HCT116 (cell line): ENCODE measurements at regions not wholly inside any gene's neighbourhood (a gene's known extent, or its start where the extent isn't known, plus 50 kb on each side); places are given as distances from the start of the nearest gene placed in this dataset.
A peak's percentile ranks its signal among the peaks of the same experiment; 100 is the strongest.

Experiments used
- ATAC-seq: fragments of 200-7000 bp; cut with Tn5 transposase; 2 replicates; pipeline ENCODE4 v1.9.1; 2020; ENCODE audit warnings: mild to moderate bottlenecking, moderate library complexity
- BruUV-seq: library from RNA; stranded (reverse); fragments of 400-500 nt; replicated peaks from 2 replicates; lab custom pipeline; 2021; lab: Mats Ljungman, UMichigan
- CTCF ChIA-PET: fragments of 300-600 bp; sonication (Branson Sonifier 250); formaldehyde crosslinking; loops from one replicate; lab custom pipeline; 2021; ENCODE audit warnings: antibody characterized with exemption; lab: Charles Lee
- POLR2A ChIA-PET: fragments of 300-600, 350-600 bp; sonication (Branson Sonifier 250); formaldehyde crosslinking; loops from one replicate; lab custom pipeline; 2021; ENCODE audit warnings: antibody characterized with exemption; lab: Charles Lee
- RAD21 ChIA-PET, 2 experiments: fragments of 300-600 bp; sonication (Branson Sonifier 250); formaldehyde crosslinking; loops; one replicate each; lab custom pipeline; 2023; ENCODE audit warnings: low total read pairs in 2 of 2; ENCODE audit not compliant: uncharacterized antibody in 2 of 2, unreplicated experiment in 2 of 2, low non-redundant PET in 1 of 2; lab: Charles Lee
- DNase-seq: peaks from one replicate; pipeline ENCODE4 v3.0.0-alpha.2; 2010; ENCODE audit warnings: low read depth, low spot score
- H2AFZ ChIP-seq: fragments of 200-600 bp; shearing (Covaris generic), sonication (generic); 2 replicates; pipeline ENCODE4 v1.6.1; 2017; ENCODE audit warnings: low read depth, mixed run types, mixed read lengths, antibody characterized with exemption, low read length; ENCODE audit not compliant: poor library complexity, severe bottlenecking
- H3K27ac ChIP-seq: 2 replicates; pipeline ENCODE4 v1.5.1; 2012; ENCODE audit warnings: low read depth, low read length
- H3K27me3 ChIP-seq: fragments of 200-600 bp; sonication (generic); 2 replicates; pipeline ENCODE4 v1.6.1; 2016; ENCODE audit warnings: mixed run types, low read length, mixed read lengths; ENCODE audit not compliant: insufficient read depth
- H3K36me3 ChIP-seq, 2 experiments: fragments of 200-500 bp in 1 of 2; fragments of 200-600 bp in 1 of 2; sonication (Bioruptor generic) in 1 of 2; sonication (generic) in 1 of 2; 2 replicates each; pipeline versions ENCODE4 v1.5.1 to v1.6.1; 2014 to 2016; ENCODE audit warnings: low read length in 2 of 2, inconsistent platforms in 1 of 2, mixed read lengths in 1 of 2, mixed run types in 1 of 2; ENCODE audit not compliant: insufficient read depth in 2 of 2, control insufficient read depth in 1 of 2
- H3K4me1 ChIP-seq, 2 experiments: fragments of 200-600 bp in 1 of 2; sonication (generic) in 1 of 2; 2 replicates each; pipeline versions ENCODE4 v1.5.1 to v1.6.1; 2012 to 2017; ENCODE audit warnings: low read length in 2 of 2, inconsistent platforms in 1 of 2, mild to moderate bottlenecking in 1 of 2, mixed read lengths in 1 of 2, mixed run types in 1 of 2, moderate library complexity in 1 of 2; ENCODE audit not compliant: insufficient read depth in 2 of 2, control insufficient read depth in 1 of 2
- H3K4me2 ChIP-seq: fragments of 200-600 bp; sonication (generic); 2 replicates; pipeline ENCODE4 v1.6.1; 2017; ENCODE audit warnings: mixed run types, low read length, mixed read lengths
- H3K4me3 ChIP-seq, 2 experiments: fragments of 200-600 bp in 1 of 2; sonication (generic) in 1 of 2; replicated peaks in 1 of 2; 2 replicates each; pipeline ENCODE4 v1.5.1; 2011 to 2016; ENCODE audit warnings: low read length in 2 of 2, control low read depth in 1 of 2, low read depth in 1 of 2, mild to moderate bottlenecking in 1 of 2, mixed read lengths in 1 of 2, mixed run types in 1 of 2
- H3K79me2 ChIP-seq: fragments of 200-600 bp; sonication (generic); 2 replicates; pipeline ENCODE4 v1.6.1; 2017; ENCODE audit warnings: mild to moderate bottlenecking, mixed run types, low read length, moderate library complexity, mixed read lengths; ENCODE audit not compliant: insufficient read depth
- H3K9ac ChIP-seq: fragments of 200-600 bp; sonication (generic); 2 replicates; pipeline ENCODE4 v1.6.1; 2016; ENCODE audit warnings: low read length, mixed read lengths
- H3K9me2 ChIP-seq: fragments of 200-600 bp; sonication (generic), shearing (Covaris generic); 2 replicates; pipeline ENCODE4 v1.6.1; 2017; ENCODE audit warnings: mixed run types, mild to moderate bottlenecking, moderate library complexity; ENCODE audit not compliant: insufficient read depth
- H3K9me3 ChIP-seq, 2 experiments: fragments of 200-500 bp in 1 of 2; fragments of 200-600 bp in 1 of 2; sonication (Bioruptor generic) in 1 of 2; sonication (generic) in 1 of 2; 2 replicates each; pipeline ENCODE4 v1.6.1; 2014 to 2017; ENCODE audit warnings: low read length in 2 of 2, mixed read lengths in 2 of 2, inconsistent platforms in 1 of 2, low read depth in 1 of 2, mild to moderate bottlenecking in 1 of 2, mixed run types in 1 of 2, moderate library complexity in 1 of 2; ENCODE audit not compliant: control insufficient read depth in 1 of 2, insufficient read depth in 1 of 2
- H4K20me1 ChIP-seq: fragments of 200-600 bp; sonication (generic), shearing (Covaris generic); 2 replicates; pipeline ENCODE4 v1.6.1; 2017; ENCODE audit warnings: mixed run types, mild to moderate bottlenecking, moderate library complexity; ENCODE audit not compliant: insufficient read depth
- ATF3 ChIP-seq: IDR thresholded peaks from 2 replicates; pipeline ENCODE4 v1.6.1; 2012
- CBX3 ChIP-seq: IDR thresholded peaks from 2 replicates; pipeline ENCODE4 v1.6.1; 2012; ENCODE audit warnings: low read depth
- CEBPB ChIP-seq: IDR thresholded peaks from 2 replicates; pipeline ENCODE4 v1.6.1; 2012; ENCODE audit warnings: low read depth
- CTCF ChIP-seq, 3 experiments: fragments of 200-600 bp in 1 of 3; sonication (generic) in 1 of 3; IDR thresholded peaks in 2 of 3; conservative IDR thresholded peaks in 1 of 3; 2 replicates each; pipeline ENCODE4 v1.5.1; 2012 to 2017; ENCODE audit warnings: low read depth in 2 of 3, low read length in 2 of 3, antibody characterized with exemption in 1 of 3, borderline replicate concordance in 1 of 3, control low read depth in 1 of 3, mild to moderate bottlenecking in 1 of 3, mixed read lengths in 1 of 3, mixed run types in 1 of 3, moderate library complexity in 1 of 3; ENCODE audit not compliant: insufficient read depth in 1 of 3
- EZH2 ChIP-seq: fragments of 200-600 bp; sonication (generic); IDR thresholded peaks from 2 replicates; pipeline ENCODE4 v1.6.1; 2017; ENCODE audit warnings: antibody characterized with exemption, mixed run types
- JUND ChIP-seq: IDR thresholded peaks from 2 replicates; pipeline ENCODE4 v1.6.1; 2012
- POLR2A ChIP-seq: IDR thresholded peaks from 2 replicates; pipeline ENCODE4 v1.7.0; 2011; ENCODE audit warnings: borderline replicate concordance; ENCODE audit not compliant: insufficient read depth, insufficient read length; ENCODE audit errors: extremely low read depth
- POLR2AphosphoS5 ChIP-seq: IDR thresholded peaks from 2 replicates; pipeline ENCODE4 v1.6.1; 2011; ENCODE audit warnings: mild to moderate bottlenecking, low read depth, low read length, moderate library complexity
- RAD21 ChIP-seq: IDR thresholded peaks from 2 replicates; pipeline ENCODE4 v1.6.1; 2012; ENCODE audit warnings: low read depth, mild to moderate bottlenecking
- REST ChIP-seq: IDR thresholded peaks from 2 replicates; pipeline ENCODE4 v1.6.1; 2012; ENCODE audit warnings: low read depth
- SIN3A ChIP-seq: IDR thresholded peaks from 2 replicates; pipeline ENCODE4 v1.6.1; 2012; ENCODE audit warnings: low read depth
- SRF ChIP-seq: IDR thresholded peaks from 2 replicates; pipeline ENCODE4 v1.6.1; 2012; ENCODE audit warnings: low read depth
- TCF7L2 ChIP-seq: IDR thresholded peaks from 2 replicates; pipeline ENCODE4 v1.7.0; 2011; ENCODE audit warnings: borderline replicate concordance, inconsistent platforms; ENCODE audit not compliant: insufficient read depth, insufficient read length; ENCODE audit errors: extremely low read depth
- YY1 ChIP-seq: IDR thresholded peaks from 2 replicates; pipeline ENCODE4 v1.6.1; 2011; ENCODE audit warnings: low read length, low read depth, moderate library complexity, mild to moderate bottlenecking; ENCODE audit not compliant: insufficient replicate concordance; ENCODE audit errors: extremely low read depth
- ZFX ChIP-seq: fragments of 450-650 bp; IDR thresholded peaks from 2 replicates; pipeline ENCODE4 v1.6.1; 2017
- ZNF274 ChIP-seq: fragments of 200-500 bp; sonication (Bioruptor generic); IDR thresholded peaks from 2 replicates; pipeline ENCODE4 v1.6.1; 2014; ENCODE audit warnings: mild to moderate bottlenecking, low read depth, low read length, inconsistent platforms
- intact Hi-C: fragments of 100-400 bp; cut with micrococcal nuclease; formaldehyde crosslinking; loops from 2 replicates; pipeline ENCODE4 v1.10.0; 2022
- TF ChIP-seq, protein P1 (sequence below): IDR thresholded peaks from 2 replicates; pipeline ENCODE4 v1.6.1; 2011; ENCODE audit warnings: mild to moderate bottlenecking, low read length, moderate library complexity; ENCODE audit not compliant: insufficient replicate concordance; ENCODE audit errors: extremely low read depth
- TF ChIP-seq, protein P2 (sequence below): IDR thresholded peaks from 2 replicates; pipeline ENCODE4 v1.6.1; 2012

DNA sequence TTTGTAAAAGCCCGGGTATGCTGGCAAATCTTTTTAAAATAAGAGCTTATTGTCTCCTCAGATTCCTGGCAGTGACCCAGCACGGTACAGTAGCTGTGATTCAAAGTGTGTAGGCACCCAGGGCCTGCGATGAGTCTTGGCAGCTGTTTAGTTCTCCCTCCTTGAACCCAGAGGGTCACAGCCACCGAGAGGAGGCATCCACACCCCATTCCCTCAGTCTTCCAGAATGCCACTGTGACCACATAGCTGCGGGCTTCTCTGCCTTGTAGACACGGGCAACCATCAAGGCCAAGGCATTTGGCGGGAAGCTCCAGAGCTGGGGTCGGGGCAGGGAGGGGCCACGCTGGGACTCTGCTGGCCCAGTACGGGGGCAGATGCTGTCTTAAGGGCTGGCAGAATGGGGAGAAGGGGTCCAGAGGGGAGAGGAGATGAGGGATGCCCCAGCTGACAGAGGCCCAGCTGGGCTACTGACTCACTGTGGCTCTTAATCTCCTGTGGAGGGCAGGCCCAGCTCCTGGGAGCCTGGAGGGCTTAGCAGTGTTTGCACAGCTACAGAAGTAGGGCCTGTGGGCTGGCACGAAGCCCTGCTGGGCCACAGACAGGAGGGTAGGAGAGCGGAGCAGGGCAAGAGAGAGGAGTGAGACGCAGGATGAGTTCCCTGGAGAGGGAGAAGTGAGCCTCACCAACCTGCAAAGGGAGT lies 68.8 kb upstream of the DLG1 start:
- RAD21 ChIA-PET: no interaction called here
- Histone ChIP-seq H3K9ac (no peak overlapping the region), H3K4me1 (peaks cover 7 to 9% of the 10 kb centered on the region in 2 experiments), H3K4me2 (no peak overlapping the region), H3K9me3 (no peaks in the 10 kb centered on the region), H3K9me2 (no peaks in the 10 kb centered on the region), H3K27me3 (no peaks in the 10 kb centered on the region), H3K4me3 (no peak overlapping the region), H3K36me3 (no peaks in the 10 kb centered on the region), H4K20me1 (no peaks in the 10 kb centered on the region), H3K79me2 (no peaks in the 10 kb centered on the region), H2AFZ (no peak overlapping the region), H3K27ac (no peak overlapping the region)
- intact Hi-C loops: no loop called here
- BruUV-seq: no TSS peak
- CTCF ChIA-PET: no interaction called here
- TF ChIP-seq REST (no peak), JUND (no peak), ZNF274 (no peak), CEBPB (no peak), CTCF (IDR thresholded peaks at IDR 0.05 in 2 of 3, conservative IDR thresholded peaks at IDR 0.05 in 1 of 3; ENCODE audit: borderline replicate concordance in 1 of 3, insufficient read depth in 1 of 3, low read depth in 2 of 3, low read length in 2 of 3) (no peak), ATF3 (no peak), EZH2 (no peak), YY1 (no peak), POLR2A (no peak), SRF (no peak), SIN3A (no peak), CBX3 (no peak), POLR2AphosphoS5 (no peak), ZFX (no peak), TCF7L2 (no peak), RAD21 (no peak)
- TF ChIP-seq, protein P1, sequence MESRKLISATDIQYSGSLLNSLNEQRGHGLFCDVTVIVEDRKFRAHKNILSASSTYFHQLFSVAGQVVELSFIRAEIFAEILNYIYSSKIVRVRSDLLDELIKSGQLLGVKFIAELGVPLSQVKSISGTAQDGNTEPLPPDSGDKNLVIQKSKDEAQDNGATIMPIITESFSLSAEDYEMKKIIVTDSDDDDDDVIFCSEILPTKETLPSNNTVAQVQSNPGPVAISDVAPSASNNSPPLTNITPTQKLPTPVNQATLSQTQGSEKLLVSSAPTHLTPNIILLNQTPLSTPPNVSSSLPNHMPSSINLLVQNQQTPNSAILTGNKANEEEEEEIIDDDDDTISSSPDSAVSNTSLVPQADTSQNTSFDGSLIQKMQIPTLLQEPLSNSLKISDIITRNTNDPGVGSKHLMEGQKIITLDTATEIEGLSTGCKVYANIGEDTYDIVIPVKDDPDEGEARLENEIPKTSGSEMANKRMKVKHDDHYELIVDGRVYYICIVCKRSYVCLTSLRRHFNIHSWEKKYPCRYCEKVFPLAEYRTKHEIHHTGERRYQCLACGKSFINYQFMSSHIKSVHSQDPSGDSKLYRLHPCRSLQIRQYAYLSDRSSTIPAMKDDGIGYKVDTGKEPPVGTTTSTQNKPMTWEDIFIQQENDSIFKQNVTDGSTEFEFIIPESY: no peak
- TF ChIP-seq, protein P2, sequence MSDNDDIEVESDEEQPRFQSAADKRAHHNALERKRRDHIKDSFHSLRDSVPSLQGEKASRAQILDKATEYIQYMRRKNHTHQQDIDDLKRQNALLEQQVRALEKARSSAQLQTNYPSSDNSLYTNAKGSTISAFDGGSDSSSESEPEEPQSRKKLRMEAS: no peak
- POLR2A ChIA-PET: no interaction called here
- DNase-seq (no peak), ATAC-seq (0 out of 2 replicates have a peak, but pooled peaks have one; percentile 28)
